Activated CD8-positive, alpha-beta memory T cell treated with anti-CD3 and anti-CD28 coated beads for 36 hours (primary cell): ENCODE measurements at regions not wholly inside any gene's neighbourhood (a gene's known extent, or its start where the extent isn't known, plus 50 kb on each side); places are given as distances from the start of the nearest gene placed in this dataset.
"Not testable (repeated sequence)": the region's sequence is repeated elsewhere in the genome, so short reads cannot be mapped to it uniquely, and the experiment has no call there.

ENCODE experiments used
- CTCF ChIA-PET: fragments of 350-600 bp; sonication (Branson Sonifier 250); formaldehyde crosslinking; loops from one replicate; lab custom pipeline; 2021; ENCODE audit warnings: antibody characterized with exemption; lab: Charles Lee
- POLR2A ChIA-PET: fragments of 350-600 bp; sonication (Branson Sonifier 250); formaldehyde crosslinking; loops from one replicate; lab custom pipeline; 2021; ENCODE audit warnings: antibody characterized with exemption; lab: Charles Lee

- ChIA-PET CTCF (no interaction called here), POLR2A (no interaction called here)
Observed at GRCh38 chr12:58296863-58297262, 355.5 kb downstream of the ATP23 start.

GRCh38 chr12:58298803-58299202 lies 357.4 kb downstream of the ATP23 start:
- POLR2A ChIA-PET: no interaction called here

GRCh38 chr12:58299371-58299770 lies 358.0 kb downstream of the ATP23 start:
- POLR2A ChIA-PET: no interaction called here
- CTCF ChIA-PET: no interaction called here

More at GRCh38 chr12:58298803-58299202, 357.4 kb downstream of the ATP23 start:
- CTCF ChIA-PET: no interaction called here

GRCh38 chr12:58301038-58301729 lies 359.8 kb downstream of the ATP23 start:
- ChIA-PET POLR2A (no interaction called here), CTCF (no interaction called here)

GRCh38 chr12:58301730-58302122 lies 360.4 kb downstream of the ATP23 start:
- ChIA-PET CTCF (no interaction called here), POLR2A (no interaction called here)

- ChIA-PET CTCF (no interaction called here), POLR2A (no interaction called here)
Observed at GRCh38 chr12:58302487-58303011, 361.2 kb downstream of the ATP23 start.

GRCh38 chr12:58306266-58307000 lies 365.1 kb downstream of the ATP23 start:
- ChIA-PET CTCF (no interaction called here), POLR2A (no interaction called here)

GRCh38 chr12:58309806-58310205 lies 368.4 kb downstream of the ATP23 start:
- CTCF ChIA-PET: no interaction called here
- POLR2A ChIA-PET: no interaction called here

- POLR2A ChIA-PET: no interaction called here
- CTCF ChIA-PET: no interaction called here
Observed at GRCh38 chr12:58310368-58310767, 369.0 kb downstream of the ATP23 start.

- ChIA-PET CTCF (no interaction called here), POLR2A (no interaction called here)
Observed at GRCh38 chr12:58310809-58311622, 369.6 kb downstream of the ATP23 start.

GRCh38 chr12:58313091-58313855 lies 371.9 kb downstream of the ATP23 start:
- ChIA-PET CTCF (no interaction called here), POLR2A (no interaction called here)

- POLR2A ChIA-PET: no interaction called here
- CTCF ChIA-PET: no interaction called here
Observed at GRCh38 chr12:58314610-58315009, 373.2 kb downstream of the ATP23 start.

GRCh38 chr12:58316926-58317325 lies 375.6 kb downstream of the ATP23 start:
- ChIA-PET POLR2A (no interaction called here), CTCF (no interaction called here)

GRCh38 chr12:58321414-58321813 lies 380.0 kb downstream of the ATP23 start:
- ChIA-PET CTCF (no interaction called here), POLR2A (no interaction called here)

GRCh38 chr12:58323676-58324075 lies 382.3 kb downstream of the ATP23 start:
- CTCF ChIA-PET: no interaction called here
- POLR2A ChIA-PET: no interaction called here

GRCh38 chr12:58325561-58325960 lies 384.2 kb downstream of the ATP23 start:
- POLR2A ChIA-PET: no interaction called here
- CTCF ChIA-PET: no interaction called here

GRCh38 chr12:58326534-58326933 lies 385.2 kb downstream of the ATP23 start:
- POLR2A ChIA-PET: no interaction called here
- CTCF ChIA-PET: no interaction called here

GRCh38 chr12:58336581-58337242 lies 395.3 kb downstream of the ATP23 start:
- CTCF ChIA-PET, POLR2A ChIA-PET: not testable (repeated sequence)

- POLR2A ChIA-PET, CTCF ChIA-PET: not testable (repeated sequence)
Observed at GRCh38 chr12:58337539-58337938, 396.2 kb downstream of the ATP23 start.
